Fibroblast of the aortic adventitia (primary cell): ENCODE measurements at regions not wholly inside any gene's neighbourhood (a gene's known extent, or its start where the extent isn't known, plus 50 kb on each side); places are given as distances from the start of the nearest gene placed in this dataset.
A peak's percentile ranks its signal among the peaks of the same experiment; 100 is the strongest.
"Not testable (repeated sequence)": the region's sequence is repeated elsewhere in the genome, so short reads cannot be mapped to it uniquely, and the experiment has no call there.

Experiments
- DNase-seq: peaks from one replicate; pipeline ENCODE4 v3.0.0-alpha.2; 2010; ENCODE audit warnings: low read depth
- H3K4me3 ChIP-seq: 2 replicates; pipeline ENCODE4 v1.5.1; 2011; ENCODE audit warnings: low read depth, mild to moderate bottlenecking, control low read depth, low read length, moderate library complexity
- CTCF ChIP-seq: IDR thresholded peaks from 2 replicates; pipeline ENCODE4 v1.5.1; 2011; ENCODE audit warnings: mild to moderate bottlenecking, low read length, control low read depth, inconsistent platforms; ENCODE audit not compliant: insufficient read depth

GRCh38 chr17:71615820-71616219 is 505.0 kb upstream of the SOX9 start:
- H3K4me3 ChIP-seq, result no peak overlapping the region
- TF ChIP-seq CTCF, result no peak
- no peak for DNase-seq

GRCh38 chr17:71617767-71618166 is 503.1 kb upstream of the SOX9 start:
- not testable (repeated sequence) for DNase-seq

GRCh38 chr17:71625330-71625729 is 495.5 kb upstream of the SOX9 start:
- no peak for TF ChIP-seq CTCF
- no peak overlapping the region for H3K4me3 ChIP-seq
- no peak for DNase-seq

More at GRCh38 chr17:71617767-71618166, 503.1 kb upstream of the SOX9 start:
- H3K4me3 ChIP-seq, result not testable (repeated sequence)

- DNase-seq, result no peak
- no peak for TF ChIP-seq CTCF
- no peak overlapping the region for H3K4me3 ChIP-seq
Measured at GRCh38 chr17:71628306-71628705, 492.5 kb upstream of the SOX9 start.

- no peak for DNase-seq
- H3K4me3 ChIP-seq, result no peak overlapping the region
- TF ChIP-seq CTCF, result no peak
Measured at GRCh38 chr17:71631483-71631882, 489.3 kb upstream of the SOX9 start.

GRCh38 chr17:71632328-71632727 is 488.5 kb upstream of the SOX9 start:
- TF ChIP-seq CTCF, result no peak
- peak; percentile 20 for DNase-seq
- no peak overlapping the region for H3K4me3 ChIP-seq

- H3K4me3 ChIP-seq, result no peak overlapping the region
Measured at GRCh38 chr17:71633391-71633849, 487.4 kb upstream of the SOX9 start.

More at GRCh38 chr17:71633391-71633849, 487.4 kb upstream of the SOX9 start:
- DNase-seq, result peak; percentile 22
- no peak for TF ChIP-seq CTCF
